HL-60 (cell line): ENCODE measurements at regions not wholly inside any gene's neighbourhood (a gene's known extent, or its start where the extent isn't known, plus 50 kb on each side); places are given as distances from the start of the nearest gene placed in this dataset.

Source experiments
- DNase-seq, 2 experiments: peaks; one replicate each; pipeline ENCODE4 v3.0.0-alpha.2; 2010 to 2020; ENCODE audit warnings: low read depth in 1 of 2, low spot score in 1 of 2
- H3K27ac ChIP-seq: fragments of 250-450 bp; sonication (Bioruptor Pico); replicated peaks from 2 replicates; pipeline ENCODE4 v1.5.1; 2020; ENCODE audit warnings: mild to moderate bottlenecking, moderate library complexity
- H3K27me3 ChIP-seq: fragments of 250-450 bp; sonication (Bioruptor Pico); 2 replicates; pipeline ENCODE4 v1.5.1; 2021; ENCODE audit warnings: mild to moderate bottlenecking, moderate library complexity; ENCODE audit not compliant: insufficient read depth, poor library complexity, severe bottlenecking
- H3K4me3 ChIP-seq: replicated peaks from 2 replicates; pipeline ENCODE4 v1.5.1; 2011; ENCODE audit warnings: mild to moderate bottlenecking, control low read depth, low read length; ENCODE audit not compliant: insufficient read depth
- GABPA ChIP-seq: IDR thresholded peaks from 2 replicates; pipeline ENCODE4 v1.6.1; 2012; ENCODE audit warnings: low read depth
- POLR2AphosphoS5 ChIP-seq: IDR thresholded peaks from 2 replicates; pipeline ENCODE4 v1.6.1; 2012; ENCODE audit warnings: low read depth
- SPI1 ChIP-seq: IDR thresholded peaks from 2 replicates; pipeline ENCODE4 v1.6.1; 2012; ENCODE audit warnings: low read depth, mild to moderate bottlenecking, borderline replicate concordance
- TF ChIP-seq, protein P1 (sequence below): IDR thresholded peaks from one replicate; pipeline ENCODE4 v1.5.1; 2011; ENCODE audit warnings: low read length, control low read depth, inconsistent platforms; ENCODE audit not compliant: insufficient read depth
- TF ChIP-seq, protein P2 (sequence below): IDR thresholded peaks from 2 replicates; pipeline ENCODE4 v1.6.1; 2012; ENCODE audit warnings: low read depth; ENCODE audit not compliant: insufficient replicate concordance

DNA sequence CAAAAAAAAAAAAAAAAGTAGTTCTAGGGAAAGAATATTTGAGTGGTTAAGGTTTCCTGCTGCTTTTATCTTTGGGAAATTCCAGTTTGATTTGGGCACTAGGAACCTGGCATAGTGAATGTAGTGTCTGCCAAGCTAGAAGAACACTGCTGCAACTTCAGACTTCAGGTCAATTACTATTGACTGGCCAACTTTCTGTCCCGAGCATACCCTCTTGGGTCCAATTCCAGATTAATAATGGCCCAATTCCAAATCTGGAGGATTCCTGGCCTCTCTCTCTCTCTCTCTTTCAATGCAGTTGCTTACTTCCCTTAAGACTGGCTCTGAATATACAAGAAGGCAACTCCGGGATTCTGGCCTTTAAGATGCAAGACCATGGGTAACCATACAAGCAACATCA, 74.9 kb downstream of the ANKEF1 start:
- H3K27ac ChIP-seq: no peak overlapping the region
- no peak overlapping the region for H3K4me3 ChIP-seq
- DNase-seq: no peak
- no peaks in the 10 kb centered on the region for H3K27me3 ChIP-seq
- TF ChIP-seq, protein P1, sequence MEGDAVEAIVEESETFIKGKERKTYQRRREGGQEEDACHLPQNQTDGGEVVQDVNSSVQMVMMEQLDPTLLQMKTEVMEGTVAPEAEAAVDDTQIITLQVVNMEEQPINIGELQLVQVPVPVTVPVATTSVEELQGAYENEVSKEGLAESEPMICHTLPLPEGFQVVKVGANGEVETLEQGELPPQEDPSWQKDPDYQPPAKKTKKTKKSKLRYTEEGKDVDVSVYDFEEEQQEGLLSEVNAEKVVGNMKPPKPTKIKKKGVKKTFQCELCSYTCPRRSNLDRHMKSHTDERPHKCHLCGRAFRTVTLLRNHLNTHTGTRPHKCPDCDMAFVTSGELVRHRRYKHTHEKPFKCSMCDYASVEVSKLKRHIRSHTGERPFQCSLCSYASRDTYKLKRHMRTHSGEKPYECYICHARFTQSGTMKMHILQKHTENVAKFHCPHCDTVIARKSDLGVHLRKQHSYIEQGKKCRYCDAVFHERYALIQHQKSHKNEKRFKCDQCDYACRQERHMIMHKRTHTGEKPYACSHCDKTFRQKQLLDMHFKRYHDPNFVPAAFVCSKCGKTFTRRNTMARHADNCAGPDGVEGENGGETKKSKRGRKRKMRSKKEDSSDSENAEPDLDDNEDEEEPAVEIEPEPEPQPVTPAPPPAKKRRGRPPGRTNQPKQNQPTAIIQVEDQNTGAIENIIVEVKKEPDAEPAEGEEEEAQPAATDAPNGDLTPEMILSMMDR: no peak
- no peak for TF ChIP-seq GABPA
- TF ChIP-seq, protein P2, sequence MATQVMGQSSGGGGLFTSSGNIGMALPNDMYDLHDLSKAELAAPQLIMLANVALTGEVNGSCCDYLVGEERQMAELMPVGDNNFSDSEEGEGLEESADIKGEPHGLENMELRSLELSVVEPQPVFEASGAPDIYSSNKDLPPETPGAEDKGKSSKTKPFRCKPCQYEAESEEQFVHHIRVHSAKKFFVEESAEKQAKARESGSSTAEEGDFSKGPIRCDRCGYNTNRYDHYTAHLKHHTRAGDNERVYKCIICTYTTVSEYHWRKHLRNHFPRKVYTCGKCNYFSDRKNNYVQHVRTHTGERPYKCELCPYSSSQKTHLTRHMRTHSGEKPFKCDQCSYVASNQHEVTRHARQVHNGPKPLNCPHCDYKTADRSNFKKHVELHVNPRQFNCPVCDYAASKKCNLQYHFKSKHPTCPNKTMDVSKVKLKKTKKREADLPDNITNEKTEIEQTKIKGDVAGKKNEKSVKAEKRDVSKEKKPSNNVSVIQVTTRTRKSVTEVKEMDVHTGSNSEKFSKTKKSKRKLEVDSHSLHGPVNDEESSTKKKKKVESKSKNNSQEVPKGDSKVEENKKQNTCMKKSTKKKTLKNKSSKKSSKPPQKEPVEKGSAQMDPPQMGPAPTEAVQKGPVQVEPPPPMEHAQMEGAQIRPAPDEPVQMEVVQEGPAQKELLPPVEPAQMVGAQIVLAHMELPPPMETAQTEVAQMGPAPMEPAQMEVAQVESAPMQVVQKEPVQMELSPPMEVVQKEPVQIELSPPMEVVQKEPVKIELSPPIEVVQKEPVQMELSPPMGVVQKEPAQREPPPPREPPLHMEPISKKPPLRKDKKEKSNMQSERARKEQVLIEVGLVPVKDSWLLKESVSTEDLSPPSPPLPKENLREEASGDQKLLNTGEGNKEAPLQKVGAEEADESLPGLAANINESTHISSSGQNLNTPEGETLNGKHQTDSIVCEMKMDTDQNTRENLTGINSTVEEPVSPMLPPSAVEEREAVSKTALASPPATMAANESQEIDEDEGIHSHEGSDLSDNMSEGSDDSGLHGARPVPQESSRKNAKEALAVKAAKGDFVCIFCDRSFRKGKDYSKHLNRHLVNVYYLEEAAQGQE: no peak
- TF ChIP-seq POLR2AphosphoS5: no peak
- no peak for TF ChIP-seq SPI1

GRCh38 chr20:10110151-10110550, 75.4 kb downstream of the ANKEF1 start:
- Histone ChIP-seq H3K4me3 (no peak overlapping the region), H3K27ac (no peak overlapping the region), H3K27me3 (no peaks in the 10 kb centered on the region)
- TF ChIP-seq GABPA (no peak), POLR2AphosphoS5 (no peak), SPI1 (no peak)
- TF ChIP-seq, protein P2: no peak
- TF ChIP-seq, protein P1: no peak
- no peak for DNase-seq

DNA sequence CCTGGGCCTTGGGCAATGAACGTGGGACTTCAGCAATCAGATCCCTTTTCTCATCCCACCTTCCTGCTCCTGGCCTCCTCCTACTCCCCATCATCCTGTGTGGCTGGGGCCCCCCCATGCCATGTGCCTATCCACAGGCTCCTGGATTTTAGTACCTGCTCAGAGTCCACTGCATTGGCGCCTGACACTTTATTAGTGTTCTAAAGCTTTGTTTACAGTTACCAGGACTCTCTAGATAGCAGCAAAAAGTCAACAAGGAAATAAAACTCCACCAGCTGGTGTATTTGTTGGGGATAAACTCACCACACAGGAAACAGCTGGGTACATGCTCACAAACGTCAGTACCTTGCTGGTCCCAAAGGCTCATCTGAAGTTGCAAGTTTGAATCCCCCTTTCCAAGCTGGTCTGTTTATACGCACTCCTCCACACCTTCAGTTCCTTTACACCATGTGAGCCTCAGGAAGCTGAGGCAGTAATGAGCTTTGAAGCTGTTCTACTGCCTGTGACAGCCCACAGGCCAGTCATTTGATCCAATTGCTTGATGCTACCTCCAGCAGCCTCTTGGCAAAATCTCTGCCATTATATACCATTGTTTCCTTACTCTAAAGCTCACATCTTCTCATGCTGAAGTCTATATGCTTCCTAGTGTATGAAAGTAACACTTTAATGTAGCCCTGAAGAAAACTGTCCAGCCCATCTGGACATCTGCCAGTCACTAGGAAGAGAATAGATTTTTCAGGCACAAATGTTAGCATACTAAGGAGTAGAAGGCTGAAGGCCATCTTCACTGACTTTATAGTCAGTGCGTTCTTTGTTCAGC, 76.6 kb downstream of the ANKEF1 start:
- H3K27ac ChIP-seq: no peak overlapping the region
- no peak for DNase-seq
- TF ChIP-seq GABPA (no peak), POLR2AphosphoS5 (no peak), SPI1 (no peak)
- TF ChIP-seq, protein P2: no peak
- TF ChIP-seq, protein P1: no peak
- no peaks in the 10 kb centered on the region for H3K27me3 ChIP-seq
- H3K4me3 ChIP-seq: no peak overlapping the region
